SK-N-SH (cell line): ENCODE measurements at regions not wholly inside any gene's neighbourhood (a gene's known extent, or its start where the extent isn't known, plus 50 kb on each side); places are given as distances from the start of the nearest gene placed in this dataset.

Source experiments
- CTCF ChIA-PET: fragments of 300-600, 350-600 bp; formaldehyde crosslinking; extraction: SDS; loops from one replicate; lab custom pipeline; 2021; lab: Yijun Ruan, JAX
- POLR2A ChIA-PET: fragments of 350-600 bp; sonication (Branson Sonifier 250); formaldehyde crosslinking; extraction: SDS; loops from one replicate; lab custom pipeline; 2020; ENCODE audit warnings: antibody characterized with exemption, inconsistent platforms; lab: Yijun Ruan, JAX
- DNase-seq: peaks from one replicate; pipeline ENCODE4 v3.0.0; 2012
- H2AFZ ChIP-seq: fragments of 200-600 bp; sonication (generic); 2 replicates; pipeline ENCODE4 v1.8.1; 2016; ENCODE audit warnings: antibody characterized with exemption, mild to moderate bottlenecking, low read depth
- H3F3A ChIP-seq: fragments of 200-600 bp; sonication (generic); replicated peaks from 2 replicates; pipeline ENCODE3; 2016; ENCODE audit warnings: antibody characterized with exemption, mild to moderate bottlenecking; ENCODE audit not compliant: insufficient read depth
- H3K27ac ChIP-seq, 2 experiments: fragments of 200-500 bp in 1 of 2; fragments of 200-600 bp in 1 of 2; sonication (Bioruptor generic) in 1 of 2; sonication (generic), shearing (Covaris generic) in 1 of 2; 2 replicates each; pipeline versions ENCODE4 v1.5.1 to v1.6.1; 2014 to 2016; ENCODE audit warnings: low read depth in 2 of 2, inconsistent platforms in 1 of 2, low read length in 1 of 2, mild to moderate bottlenecking in 1 of 2, mixed read lengths in 1 of 2
- H3K27me3 ChIP-seq: fragments of 200-600 bp; sonication (generic), shearing (Covaris generic); 2 replicates; pipeline ENCODE4 v1.6.1; 2016; ENCODE audit warnings: mixed run types; ENCODE audit not compliant: insufficient read depth
- H3K36me3 ChIP-seq, 2 experiments: fragments of 200-500 bp in 1 of 2; fragments of 200-600 bp in 1 of 2; sonication (Bioruptor generic) in 1 of 2; sonication (generic) in 1 of 2; replicated peaks in 1 of 2; 2 replicates each; pipeline versions ENCODE3 to v1.5.1; 2014 to 2016; ENCODE audit warnings: low read length in 1 of 2, mild to moderate bottlenecking in 1 of 2; ENCODE audit not compliant: insufficient read depth in 2 of 2, control insufficient read depth in 1 of 2
- H3K4me1 ChIP-seq, 2 experiments: fragments of 200-500 bp in 1 of 2; fragments of 200-600 bp in 1 of 2; sonication (Bioruptor generic) in 1 of 2; sonication (generic), shearing (Covaris generic) in 1 of 2; 2 replicates each; pipeline versions ENCODE4 v1.5.1 to v1.6.1; 2014 to 2016; ENCODE audit warnings: low read depth in 1 of 2, low read length in 1 of 2, mixed run types in 1 of 2; ENCODE audit not compliant: insufficient read depth in 2 of 2, control insufficient read depth in 1 of 2
- H3K4me2 ChIP-seq: fragments of 200-600 bp; sonication (generic), shearing (Covaris generic); 2 replicates; pipeline ENCODE4 v1.6.1; 2017; ENCODE audit warnings: mixed run types
- H3K4me3 ChIP-seq, 2 experiments: fragments of 200-500 bp in 1 of 2; fragments of 200-600 bp in 1 of 2; sonication (Bioruptor generic) in 1 of 2; sonication (generic), shearing (Covaris generic) in 1 of 2; 2 replicates each; pipeline versions ENCODE4 v1.5.1 to v1.8.1; 2014 to 2016; ENCODE audit warnings: low read depth in 2 of 2, inconsistent platforms in 1 of 2, low read length in 1 of 2, mild to moderate bottlenecking in 1 of 2, mixed read lengths in 1 of 2, moderate library complexity in 1 of 2
- H3K79me2 ChIP-seq: fragments of 200-600 bp; sonication (generic); 2 replicates; pipeline ENCODE4 v1.8.1; 2017; ENCODE audit warnings: mild to moderate bottlenecking; ENCODE audit not compliant: insufficient read depth
- H3K9ac ChIP-seq: fragments of 200-600 bp; sonication (generic); 2 replicates; pipeline ENCODE4 v1.6.1; 2017; ENCODE audit warnings: mixed run types
- H3K9me2 ChIP-seq: fragments of 200-600 bp; sonication (generic); 2 replicates; pipeline ENCODE4 v1.6.1; 2017; ENCODE audit warnings: mixed run types
- H3K9me3 ChIP-seq: fragments of 200-600 bp; sonication (generic); 2 replicates; pipeline ENCODE4 v1.6.1; 2017; ENCODE audit warnings: mixed run types, mild to moderate bottlenecking, moderate library complexity
- H4K20me1 ChIP-seq: fragments of 200-600 bp; sonication (generic); 2 replicates; pipeline ENCODE4 v1.6.1; 2017; ENCODE audit warnings: mild to moderate bottlenecking, mixed run types; ENCODE audit not compliant: insufficient read depth
- CHD2 ChIP-seq: fragments of 150-350 bp; IDR thresholded peaks from 2 replicates; pipeline ENCODE4 v1.6.1; 2018; ENCODE audit warnings: low read length; ENCODE audit not compliant: partially characterized antibody
- ELF1 ChIP-seq: IDR thresholded peaks from 2 replicates; pipeline ENCODE4 v1.4.0; 2012
- EP300 ChIP-seq, 2 experiments: IDR thresholded peaks; 2 replicates each; pipeline versions ENCODE4 v1.4.0 to v1.6.1; 2012; ENCODE audit warnings: borderline replicate concordance in 1 of 2, low read depth in 1 of 2, low read length in 1 of 2
- FOSL2 ChIP-seq: IDR thresholded peaks from 2 replicates; pipeline ENCODE4 v1.4.0; 2012; ENCODE audit warnings: low read depth, mild to moderate bottlenecking, moderate library complexity, borderline replicate concordance
- FOXJ3 ChIP-seq: sonication (generic); formaldehyde crosslinking; IDR thresholded peaks from 2 replicates; pipeline ENCODE4 v1.5.1; 2020; ENCODE audit warnings: mild to moderate bottlenecking, missing genetic modification reagents
- FOXM1 ChIP-seq: IDR thresholded peaks from 2 replicates; pipeline ENCODE4 v1.4.0; 2012; ENCODE audit warnings: low read depth, mild to moderate bottlenecking
- GABPA ChIP-seq: IDR thresholded peaks from 2 replicates; pipeline ENCODE4 v1.4.0; 2012; ENCODE audit warnings: low read depth, mild to moderate bottlenecking
- GATA2 ChIP-seq: sonication (generic); formaldehyde crosslinking; IDR thresholded peaks from 2 replicates; pipeline ENCODE4 v1.5.0; 2020; ENCODE audit warnings: mild to moderate bottlenecking, missing genetic modification reagents
- MEF2A ChIP-seq: IDR thresholded peaks from 2 replicates; pipeline ENCODE4 v1.4.0; 2012; ENCODE audit warnings: low read depth, borderline replicate concordance
- NFIC ChIP-seq: IDR thresholded peaks from 2 replicates; pipeline ENCODE4 v1.4.0; 2012; ENCODE audit warnings: borderline replicate concordance
- RAD21 ChIP-seq: IDR thresholded peaks from 2 replicates; pipeline ENCODE4 v1.6.1; 2012; ENCODE audit warnings: mild to moderate bottlenecking, low read length
- RCOR1 ChIP-seq: fragments of 150-350 bp; IDR thresholded peaks from 2 replicates; pipeline ENCODE4 v1.6.1; 2017; ENCODE audit warnings: antibody characterized with exemption, low read length
- RFX5 ChIP-seq: IDR thresholded peaks from 2 replicates; pipeline ENCODE4 v1.6.1; 2012; ENCODE audit warnings: mild to moderate bottlenecking, improper control_type of control experiment, low read length
- RXRA ChIP-seq: IDR thresholded peaks from 2 replicates; pipeline ENCODE4 v1.4.0; 2012; ENCODE audit warnings: low read depth, mild to moderate bottlenecking, borderline replicate concordance
- SIN3A ChIP-seq: IDR thresholded peaks from 2 replicates; pipeline ENCODE4 v1.6.1; 2012; ENCODE audit warnings: low read depth, mild to moderate bottlenecking, low read length, moderate library complexity, borderline replicate concordance
- SMC3 ChIP-seq: IDR thresholded peaks from 2 replicates; pipeline ENCODE4 v1.6.1; 2012; ENCODE audit warnings: low read depth, low read length, improper control_type of control experiment
- TCF12 ChIP-seq: IDR thresholded peaks from 2 replicates; pipeline ENCODE4 v1.4.0; 2012
- TEAD4 ChIP-seq: IDR thresholded peaks from 2 replicates; pipeline ENCODE4 v1.4.0; 2012; ENCODE audit warnings: mild to moderate bottlenecking, borderline replicate concordance; ENCODE audit not compliant: insufficient read depth
- WGBS: methylation state at CpG from one replicate; pipeline ENCODE4 v1.1.6; 2017; ENCODE audit warnings: low lambda C conversion rate; 5-methylcytosine and 5-hydroxymethylcytosine counted together
- TF ChIP-seq, protein P1 (sequence below): IDR thresholded peaks from 2 replicates; pipeline ENCODE4 v1.6.1; 2012; ENCODE audit warnings: mild to moderate bottlenecking, low read depth, low read length, moderate library complexity
- TF ChIP-seq, protein P2 (sequence below): fragments of 200-600 bp; sonication (generic); IDR thresholded peaks from 2 replicates; pipeline ENCODE4 v1.6.1; 2017; ENCODE audit warnings: antibody characterized with exemption, mild to moderate bottlenecking, moderate library complexity
- TF ChIP-seq, protein P3 (sequence below): IDR thresholded peaks from 2 replicates; pipeline ENCODE4 v1.4.0; 2012; ENCODE audit warnings: low read depth, borderline replicate concordance

DNA sequence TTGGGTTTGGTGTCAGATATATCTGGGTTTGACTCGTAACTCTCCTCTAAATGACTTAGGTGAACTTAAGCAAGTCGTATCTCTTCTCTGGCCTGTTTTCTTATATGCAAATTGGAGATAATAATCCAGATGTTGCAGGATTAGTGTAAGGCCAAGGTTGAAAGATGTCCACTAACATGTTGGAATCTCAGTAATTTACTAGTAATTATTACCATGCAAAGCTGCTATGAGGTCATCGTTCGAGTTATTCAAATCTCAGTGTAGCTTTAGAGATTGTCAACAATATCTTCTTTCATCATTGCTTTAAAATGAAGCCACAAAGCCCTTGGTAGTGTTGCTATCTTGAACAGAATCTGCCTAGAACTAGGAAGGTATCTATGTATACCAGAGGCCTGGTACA lies 437.7 kb upstream of the KLF4 start (continued):
- TF ChIP-seq, protein P1, sequence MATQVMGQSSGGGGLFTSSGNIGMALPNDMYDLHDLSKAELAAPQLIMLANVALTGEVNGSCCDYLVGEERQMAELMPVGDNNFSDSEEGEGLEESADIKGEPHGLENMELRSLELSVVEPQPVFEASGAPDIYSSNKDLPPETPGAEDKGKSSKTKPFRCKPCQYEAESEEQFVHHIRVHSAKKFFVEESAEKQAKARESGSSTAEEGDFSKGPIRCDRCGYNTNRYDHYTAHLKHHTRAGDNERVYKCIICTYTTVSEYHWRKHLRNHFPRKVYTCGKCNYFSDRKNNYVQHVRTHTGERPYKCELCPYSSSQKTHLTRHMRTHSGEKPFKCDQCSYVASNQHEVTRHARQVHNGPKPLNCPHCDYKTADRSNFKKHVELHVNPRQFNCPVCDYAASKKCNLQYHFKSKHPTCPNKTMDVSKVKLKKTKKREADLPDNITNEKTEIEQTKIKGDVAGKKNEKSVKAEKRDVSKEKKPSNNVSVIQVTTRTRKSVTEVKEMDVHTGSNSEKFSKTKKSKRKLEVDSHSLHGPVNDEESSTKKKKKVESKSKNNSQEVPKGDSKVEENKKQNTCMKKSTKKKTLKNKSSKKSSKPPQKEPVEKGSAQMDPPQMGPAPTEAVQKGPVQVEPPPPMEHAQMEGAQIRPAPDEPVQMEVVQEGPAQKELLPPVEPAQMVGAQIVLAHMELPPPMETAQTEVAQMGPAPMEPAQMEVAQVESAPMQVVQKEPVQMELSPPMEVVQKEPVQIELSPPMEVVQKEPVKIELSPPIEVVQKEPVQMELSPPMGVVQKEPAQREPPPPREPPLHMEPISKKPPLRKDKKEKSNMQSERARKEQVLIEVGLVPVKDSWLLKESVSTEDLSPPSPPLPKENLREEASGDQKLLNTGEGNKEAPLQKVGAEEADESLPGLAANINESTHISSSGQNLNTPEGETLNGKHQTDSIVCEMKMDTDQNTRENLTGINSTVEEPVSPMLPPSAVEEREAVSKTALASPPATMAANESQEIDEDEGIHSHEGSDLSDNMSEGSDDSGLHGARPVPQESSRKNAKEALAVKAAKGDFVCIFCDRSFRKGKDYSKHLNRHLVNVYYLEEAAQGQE, result no peak
- no peak for TF ChIP-seq SMC3
- no peak for TF ChIP-seq TCF12
- TF ChIP-seq MEF2A, result no peak
- TF ChIP-seq, all 33 proteins: peak for 0

DNA sequence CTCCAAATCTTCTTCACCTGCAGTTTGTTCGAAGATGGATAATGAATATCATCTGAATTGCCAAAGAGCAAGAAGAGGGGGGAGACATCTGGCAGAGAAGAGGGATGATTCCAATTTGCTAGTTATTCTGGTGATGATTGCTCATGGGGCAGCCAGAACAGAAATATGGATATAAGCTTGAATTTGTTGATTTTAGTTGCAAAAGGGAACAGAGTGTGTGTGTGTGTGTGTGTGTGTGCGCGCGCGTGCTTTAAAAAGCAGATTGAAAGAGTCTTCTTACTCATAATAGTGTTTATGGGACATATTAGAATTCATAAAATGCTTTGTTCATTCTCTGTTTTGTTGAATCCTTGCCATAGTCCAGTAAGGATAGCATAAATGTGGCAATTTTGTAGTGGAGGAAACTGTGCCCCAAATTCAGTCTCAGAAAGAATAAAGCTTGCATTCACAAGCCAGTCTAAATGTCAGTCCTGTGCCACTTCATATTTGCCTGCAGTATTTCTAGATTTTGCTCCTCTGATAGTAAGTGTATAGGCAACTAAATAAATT lies 436.3 kb upstream of the KLF4 start:
- POLR2A ChIA-PET, result no interaction called here
- TF ChIP-seq FOXM1 (no peak), ELF1 (no peak), MEF2A (no peak), RFX5 (no peak), TCF12 (no peak), RCOR1 (no peak), RXRA (no peak), TEAD4 (no peak), CHD2 (no peak), GATA2 (no peak), EP300 (IDR thresholded peaks at IDR 0.05; ENCODE audit: borderline replicate concordance in 1 of 2, low read depth in 1 of 2, low read length in 1 of 2) (no peak), GABPA (no peak), NFIC (no peak), SIN3A (no peak), FOSL2 (no peak), RAD21 (no peak), FOXJ3 (CRISPR knock-in tag) (no peak)
- TF ChIP-seq, protein P2, sequence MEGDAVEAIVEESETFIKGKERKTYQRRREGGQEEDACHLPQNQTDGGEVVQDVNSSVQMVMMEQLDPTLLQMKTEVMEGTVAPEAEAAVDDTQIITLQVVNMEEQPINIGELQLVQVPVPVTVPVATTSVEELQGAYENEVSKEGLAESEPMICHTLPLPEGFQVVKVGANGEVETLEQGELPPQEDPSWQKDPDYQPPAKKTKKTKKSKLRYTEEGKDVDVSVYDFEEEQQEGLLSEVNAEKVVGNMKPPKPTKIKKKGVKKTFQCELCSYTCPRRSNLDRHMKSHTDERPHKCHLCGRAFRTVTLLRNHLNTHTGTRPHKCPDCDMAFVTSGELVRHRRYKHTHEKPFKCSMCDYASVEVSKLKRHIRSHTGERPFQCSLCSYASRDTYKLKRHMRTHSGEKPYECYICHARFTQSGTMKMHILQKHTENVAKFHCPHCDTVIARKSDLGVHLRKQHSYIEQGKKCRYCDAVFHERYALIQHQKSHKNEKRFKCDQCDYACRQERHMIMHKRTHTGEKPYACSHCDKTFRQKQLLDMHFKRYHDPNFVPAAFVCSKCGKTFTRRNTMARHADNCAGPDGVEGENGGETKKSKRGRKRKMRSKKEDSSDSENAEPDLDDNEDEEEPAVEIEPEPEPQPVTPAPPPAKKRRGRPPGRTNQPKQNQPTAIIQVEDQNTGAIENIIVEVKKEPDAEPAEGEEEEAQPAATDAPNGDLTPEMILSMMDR, result no peak
- TF ChIP-seq, protein P1, result no peak
- TF ChIP-seq, protein P3, sequence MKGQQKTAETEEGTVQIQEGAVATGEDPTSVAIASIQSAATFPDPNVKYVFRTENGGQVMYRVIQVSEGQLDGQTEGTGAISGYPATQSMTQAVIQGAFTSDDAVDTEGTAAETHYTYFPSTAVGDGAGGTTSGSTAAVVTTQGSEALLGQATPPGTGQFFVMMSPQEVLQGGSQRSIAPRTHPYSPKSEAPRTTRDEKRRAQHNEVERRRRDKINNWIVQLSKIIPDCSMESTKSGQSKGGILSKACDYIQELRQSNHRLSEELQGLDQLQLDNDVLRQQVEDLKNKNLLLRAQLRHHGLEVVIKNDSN, result no peak

More for the DNA sequence above, 436.3 kb upstream of the KLF4 start:
- Histone ChIP-seq H3K4me2 (no peak overlapping the region), H3K27me3 (no peaks in the 10 kb centered on the region), H3F3A (no peaks in the 10 kb centered on the region), H3K9ac (no peak overlapping the region), H2AFZ (no peak overlapping the region), H3K79me2 (no peaks in the 10 kb centered on the region), H4K20me1 (no peaks in the 10 kb centered on the region), H3K36me3 (no peaks in the 10 kb centered on the region), H3K27ac (no peak overlapping the region), H3K4me1 (no peaks in the 10 kb centered on the region), H3K4me3 (no peak overlapping the region), H3K9me3 (no peaks in the 10 kb centered on the region), H3K9me2 (no peaks in the 10 kb centered on the region)
- CTCF ChIA-PET, result no interaction called here
- WGBS, result 41% methylated on average over 5 of the region's 5 CpGs
- no peak for DNase-seq
